ENCODE measurements at regions not wholly inside any gene's neighbourhood (a gene's known extent, or its start where the extent isn't known, plus 50 kb on each side); places are given as distances from the start of the nearest gene placed in this dataset.

GRCh38 chr7:15853832-15854470, 167.5 kb upstream of the MEOX2 start:
- no peaks in the 10 kb centered on the region for H3K27me3 ChIP-seq (ENCODE audit: insufficient read depth, low read length, poor library complexity, severe bottlenecking)
- H3K36me3 ChIP-seq (ENCODE audit: insufficient read depth, low read length) = no peaks in the 10 kb centered on the region
- H3K4me2 ChIP-seq (ENCODE audit: low read depth, low read length, poor library complexity, severe bottlenecking) = no peak overlapping the region
- no peaks in the 10 kb centered on the region for H3F3A ChIP-seq (ENCODE audit: low read depth)
- no peak for TF ChIP-seq CTCF (conservative IDR thresholded peaks at IDR 0.05; ENCODE audit: low read length)
- no peak for TF ChIP-seq EZH2phosphoT487 (IDR thresholded peaks at IDR 0.05; ENCODE audit: borderline replicate concordance)
- H2AFZ ChIP-seq (ENCODE audit: low read length) = no peak overlapping the region
- peaks cover 2% of the 10 kb centered on the region for H3K4me1 ChIP-seq (ENCODE audit: insufficient read depth, low read length, poor library complexity, severe bottlenecking)
- no peaks in the 10 kb centered on the region for H4K20me1 ChIP-seq (ENCODE audit: insufficient read depth, low read length, poor library complexity, severe bottlenecking)
- no peak overlapping the region for H3K9ac ChIP-seq (ENCODE audit: low read depth, low read length, poor library complexity, severe bottlenecking)
- H3K9me3 ChIP-seq (ENCODE audit: insufficient read depth, low read depth, low read length) = no peaks in the 10 kb centered on the region; the same call in 1 of the 2 replicates
- H3K9me2 ChIP-seq (replicated peaks; ENCODE audit: low read depth, low read length) = no peaks in the 10 kb centered on the region
- H3K79me2 ChIP-seq (ENCODE audit: insufficient read depth, low read length) = no peaks in the 10 kb centered on the region
- no peak overlapping the region for H3K4me3 ChIP-seq (ENCODE audit: low read length, poor library complexity, severe bottlenecking)

GRCh38 chr7:15851201-15851600, 164.7 kb upstream of the MEOX2 start:
- Histone ChIP-seq H3K36me3 (ENCODE audit: insufficient read depth, low read length) (no peaks in the 10 kb centered on the region), H3K9ac (ENCODE audit: low read depth, low read length, poor library complexity, severe bottlenecking) (no peak overlapping the region)
- TF ChIP-seq EZH2phosphoT487 (IDR thresholded peaks at IDR 0.05; ENCODE audit: borderline replicate concordance) = no peak
- TF ChIP-seq CTCF (conservative IDR thresholded peaks at IDR 0.05; ENCODE audit: low read length) = no peak

GRCh38 chr7:15848901-15849300, 162.4 kb upstream of the MEOX2 start:
- H3K4me3 ChIP-seq (ENCODE audit: low read length, poor library complexity, severe bottlenecking) = no peak overlapping the region
- no peaks in the 10 kb centered on the region for H3K79me2 ChIP-seq (ENCODE audit: insufficient read depth, low read length)
- peak overlapping the region; percentile 8 for H3K9ac ChIP-seq (ENCODE audit: low read depth, low read length, poor library complexity, severe bottlenecking)
- no peaks in the 10 kb centered on the region for H3F3A ChIP-seq (ENCODE audit: low read depth)
- peaks cover 12% of the 10 kb centered on the region for H3K4me1 ChIP-seq (ENCODE audit: insufficient read depth, low read length, poor library complexity, severe bottlenecking)
- no peak for TF ChIP-seq EZH2phosphoT487 (IDR thresholded peaks at IDR 0.05; ENCODE audit: borderline replicate concordance)
- TF ChIP-seq CTCF (conservative IDR thresholded peaks at IDR 0.05; ENCODE audit: low read length) = no peak
- no peaks in the 10 kb centered on the region for H3K27me3 ChIP-seq (ENCODE audit: insufficient read depth, low read length, poor library complexity, severe bottlenecking)
- H3K36me3 ChIP-seq (ENCODE audit: insufficient read depth, low read length) = no peaks in the 10 kb centered on the region
- H3K9me3 ChIP-seq (ENCODE audit: insufficient read depth, low read depth, low read length) = no peaks in the 10 kb centered on the region
- no peaks in the 10 kb centered on the region for H4K20me1 ChIP-seq (ENCODE audit: insufficient read depth, low read length, poor library complexity, severe bottlenecking)
- peak overlapping the region; percentile 44 for H3K4me2 ChIP-seq (ENCODE audit: low read depth, low read length, poor library complexity, severe bottlenecking)
- H3K9me2 ChIP-seq (replicated peaks; ENCODE audit: low read depth, low read length) = no peaks in the 10 kb centered on the region
- H2AFZ ChIP-seq (ENCODE audit: low read length) = no peak overlapping the region; the same call in 1 of the 2 replicates

More at GRCh38 chr7:15851201-15851600, 164.7 kb upstream of the MEOX2 start:
- Histone ChIP-seq H3K27me3 (ENCODE audit: insufficient read depth, low read length, poor library complexity, severe bottlenecking) (no peaks in the 10 kb centered on the region), H3F3A (ENCODE audit: low read depth) (no peaks in the 10 kb centered on the region), H3K4me2 (ENCODE audit: low read depth, low read length, poor library complexity, severe bottlenecking) (no peak overlapping the region), H4K20me1 (ENCODE audit: insufficient read depth, low read length, poor library complexity, severe bottlenecking) (no peaks in the 10 kb centered on the region), H3K9me3 (ENCODE audit: insufficient read depth, low read depth, low read length) (no peaks in the 10 kb centered on the region), H2AFZ (ENCODE audit: low read length) (no peak overlapping the region), H3K79me2 (ENCODE audit: insufficient read depth, low read length) (no peaks in the 10 kb centered on the region), H3K4me3 (ENCODE audit: low read length, poor library complexity, severe bottlenecking) (no peak overlapping the region), H3K4me1 (ENCODE audit: insufficient read depth, low read length, poor library complexity, severe bottlenecking) (peaks cover 12% of the 10 kb centered on the region), H3K9me2 (replicated peaks; ENCODE audit: low read depth, low read length) (no peaks in the 10 kb centered on the region)
